Breast epithelium (tissue), 4 donors: ENCODE measurements at regions not wholly inside any gene's neighbourhood (a gene's known extent, or its start where the extent isn't known, plus 50 kb on each side); places are given as distances from the start of the nearest gene placed in this dataset.

ENCODE experiments used
- DNase-seq, 2 donors: peaks; one replicate each; pipeline ENCODE4 v3.0.0-alpha.2; 2019; ENCODE audit warnings: low spot score in 2 of 2
- H3K27ac ChIP-seq, 2 donors: fragments of 200-600 bp; sonication (generic) in 1 of 2; one replicate each; pipeline ENCODE4 v1.5.1; 2016 to 2019; ENCODE audit warnings: mild to moderate bottlenecking in 1 of 2
- H3K27me3 ChIP-seq, 2 donors: fragments of 200-600 bp; sonication (generic) in 1 of 2; one replicate each; pipeline versions ENCODE4 v1.5.1 to v1.6.0; 2017 to 2019; ENCODE audit warnings: control low read depth in 1 of 2, mild to moderate bottlenecking in 1 of 2
- H3K36me3 ChIP-seq: fragments of 200-600 bp; one replicate; pipeline ENCODE4 v1.5.1; 2019
- H3K4me1 ChIP-seq, 2 donors: fragments of 200-600 bp; sonication (generic); one replicate each; pipeline ENCODE4 v1.5.1; 2016 to 2019; ENCODE audit warnings: control low read depth in 1 of 2
- H3K4me3 ChIP-seq, 3 donors: fragments of 200-600 bp; sonication (generic); 1 replicate in 2 of 3; 2 replicates in 1 of 3; pipeline ENCODE4 v1.5.1; 2016 to 2019; ENCODE audit warnings: mild to moderate bottlenecking in 3 of 3, moderate library complexity in 2 of 3
- H3K9me3 ChIP-seq, 2 donors: fragments of 200-600 bp; sonication (generic) in 1 of 2; one replicate each; pipeline ENCODE4 v1.5.1; 2016 to 2019; ENCODE audit warnings: control low read depth in 1 of 2
- CTCF ChIP-seq, 3 donors: fragments of 450-650 bp; IDR thresholded peaks; one replicate each; pipeline ENCODE4 v1.5.1; 2016 to 2017; ENCODE audit warnings: antibody characterized with exemption in 3 of 3, mild to moderate bottlenecking in 3 of 3, moderate library complexity in 3 of 3
- POLR2A ChIP-seq: fragments of 450-650 bp; IDR thresholded peaks from one replicate; pipeline ENCODE4 v1.6.1; 2016; ENCODE audit warnings: antibody characterized with exemption, mild to moderate bottlenecking, moderate library complexity
- POLR2AphosphoS5 ChIP-seq, 3 donors: sonication (generic); formaldehyde crosslinking; IDR thresholded peaks; one replicate each; pipeline ENCODE4 v1.6.1; 2017; ENCODE audit warnings: antibody characterized with exemption in 3 of 3
- intact Hi-C: fragments of 100-400 bp; cut with DNase I; formaldehyde crosslinking; loops from one replicate; pipeline ENCODE4 v1.15.1; 2023; ENCODE audit warnings: low total_unique reads

- H3K9me3 ChIP-seq, result no peaks in the 10 kb centered on the region
- no peaks in the 10 kb centered on the region for H3K36me3 ChIP-seq
- intact Hi-C loops, result no loop called here
- no peak overlapping the region for H3K4me3 ChIP-seq
- H3K4me1 ChIP-seq, result no peaks in the 10 kb centered on the region
- no peak for DNase-seq
- H3K27ac ChIP-seq, result no peak overlapping the region
- no peaks in the 10 kb centered on the region for H3K27me3 ChIP-seq
- no peak for TF ChIP-seq POLR2A
- TF ChIP-seq CTCF (IDR thresholded peaks at IDR 0.05), result no peak
- TF ChIP-seq POLR2AphosphoS5 (IDR thresholded peaks at IDR 0.05), result no peak
Observed at GRCh38 chr3:191531434-191531972, 70.5 kb downstream of the PYDC2 start.

GRCh38 chr3:191543018-191543417 is 82.1 kb downstream of the PYDC2 start:
- Histone ChIP-seq H3K4me1 (no peaks in the 10 kb centered on the region), H3K4me3 (no peak overlapping the region), H3K27ac (no peak overlapping the region), H3K27me3 (no peaks in the 10 kb centered on the region), H3K9me3 (no peaks in the 10 kb centered on the region), H3K36me3 (no peaks in the 10 kb centered on the region)
- TF ChIP-seq CTCF (IDR thresholded peaks at IDR 0.05) (no peak), POLR2A (no peak), POLR2AphosphoS5 (IDR thresholded peaks at IDR 0.05) (no peak)
- DNase-seq, result no peak
- intact Hi-C loops, result no loop called here

- Histone ChIP-seq H3K4me1 (no peaks in the 10 kb centered on the region), H3K9me3 (no peaks in the 10 kb centered on the region), H3K27me3 (no peaks in the 10 kb centered on the region), H3K36me3 (no peaks in the 10 kb centered on the region), H3K27ac (no peak overlapping the region), H3K4me3 (no peak overlapping the region)
- intact Hi-C loops, result no loop called here
- TF ChIP-seq POLR2A (no peak), POLR2AphosphoS5 (IDR thresholded peaks at IDR 0.05) (no peak), CTCF (IDR thresholded peaks at IDR 0.05) (no peak)
- DNase-seq, result no peak
Observed at GRCh38 chr3:191543897-191544296, 82.9 kb downstream of the PYDC2 start.

- Histone ChIP-seq H3K4me1 (no peaks in the 10 kb centered on the region), H3K27me3 (no peaks in the 10 kb centered on the region), H3K27ac (no peak overlapping the region), H3K4me3 (no peak overlapping the region), H3K9me3 (no peaks in the 10 kb centered on the region), H3K36me3 (no peaks in the 10 kb centered on the region)
- DNase-seq, result no peak
- TF ChIP-seq CTCF (IDR thresholded peaks at IDR 0.05) (no peak), POLR2A (no peak), POLR2AphosphoS5 (IDR thresholded peaks at IDR 0.05) (no peak)
- intact Hi-C loops, result no loop called here
Observed at GRCh38 chr3:191549357-191549756, 88.4 kb downstream of the PYDC2 start.

GRCh38 chr3:191555037-191555436 is 94.1 kb downstream of the PYDC2 start:
- intact Hi-C loops, result no loop called here
- DNase-seq, result no peak
- Histone ChIP-seq H3K4me3 (no peak overlapping the region), H3K27ac (no peak overlapping the region), H3K36me3 (no peaks in the 10 kb centered on the region), H3K27me3 (no peaks in the 10 kb centered on the region), H3K4me1 (no peaks in the 10 kb centered on the region), H3K9me3 (no peaks in the 10 kb centered on the region)
- TF ChIP-seq CTCF (IDR thresholded peaks at IDR 0.05), result no peak
- no peak for TF ChIP-seq POLR2A
- no peak for TF ChIP-seq POLR2AphosphoS5 (IDR thresholded peaks at IDR 0.05)
